ENCODE measurements at regions not wholly inside any gene's neighbourhood (a gene's known extent, or its start where the extent isn't known, plus 50 kb on each side); places are given as distances from the start of the nearest gene placed in this dataset.

GRCh38 chr16:50944436-50944835 lies 202.6 kb downstream of the CYLD start:
- ATAC-seq (no peak), DNase-seq (no peak)
- intact Hi-C loops (cut with DNase I), result no loop called here
- TF ChIP-seq CTCF (IDR thresholded peaks at IDR 0.05) (no peak), POLR2A (IDR thresholded peaks at IDR 0.05) (no peak)
- no peak overlapping the region for H3K4me3 ChIP-seq
- peaks cover 0 to 12% (median 0%) of the 10 kb centered on the region in 9 donors for H3K27me3 ChIP-seq
- no peaks in the 10 kb centered on the region for H3K4me1 ChIP-seq
- H3K9me3 ChIP-seq, result no peaks in the 10 kb centered on the region
- no peaks in the 10 kb centered on the region for H3K36me3 ChIP-seq
- 56 to 73% (median 65%) methylated on average over 1 of the region's 1 CpG for WGBS, 4 donors
- H3K27ac ChIP-seq, result no peak overlapping the region

GRCh38 chr16:50944033-50944432 lies 202.1 kb downstream of the CYLD start:
- no peak for DNase-seq
- TF ChIP-seq CTCF (IDR thresholded peaks at IDR 0.05) (no peak), POLR2A (IDR thresholded peaks at IDR 0.05) (no peak)
- Histone ChIP-seq H3K4me3 (no peak overlapping the region), H3K9me3 (no peaks in the 10 kb centered on the region), H3K36me3 (no peaks in the 10 kb centered on the region), H3K27ac (no peak overlapping the region), H3K27me3 (peaks cover 0 to 12% (median 0%) of the 10 kb centered on the region in 9 donors), H3K4me1 (no peaks in the 10 kb centered on the region)
- intact Hi-C loops (cut with DNase I), result no loop called here
- WGBS, 4 donors, result 78 to 84% (median 80%) methylated on average over 7 of the region's 7 CpGs
- no peak for ATAC-seq

GRCh38 chr16:50942143-50942542 lies 200.3 kb downstream of the CYLD start:
- TF ChIP-seq POLR2A (IDR thresholded peaks at IDR 0.05), result no peak
- TF ChIP-seq CTCF (IDR thresholded peaks at IDR 0.05), result no peak
- Histone ChIP-seq H3K4me3 (no peak overlapping the region), H3K9me3 (no peaks in the 10 kb centered on the region), H3K27ac (no peak overlapping the region), H3K36me3 (no peaks in the 10 kb centered on the region), H3K4me1 (no peaks in the 10 kb centered on the region), H3K27me3 (peaks cover 0 to 12% (median 0%) of the 10 kb centered on the region in 9 donors)
- intact Hi-C loops (cut with DNase I), result no loop called here
- WGBS, 4 donors, result 70 to 80% (median 74%) methylated on average over 3 of the region's 3 CpGs
- DNase-seq, result no peak
- ATAC-seq, result no peak

GRCh38 chr16:50941681-50942080 lies 199.8 kb downstream of the CYLD start:
- Histone ChIP-seq H3K27me3 (peaks cover 0 to 12% (median 0%) of the 10 kb centered on the region in 9 donors), H3K4me1 (no peaks in the 10 kb centered on the region), H3K9me3 (no peaks in the 10 kb centered on the region), H3K36me3 (no peaks in the 10 kb centered on the region), H3K27ac (no peak overlapping the region), H3K4me3 (no peak overlapping the region)
- DNase-seq, result no peak
- WGBS, 4 donors, result 30 to 49% (median 33%) methylated on average over 6 of the region's 6 CpGs
- intact Hi-C loops (cut with DNase I), result no loop called here
- TF ChIP-seq CTCF (IDR thresholded peaks at IDR 0.05), result no peak
- no peak for TF ChIP-seq POLR2A (IDR thresholded peaks at IDR 0.05)
- ATAC-seq, result no peak

All from heart left ventricle (tissue), 16 donors.